PC-3 (cell line): ENCODE measurements at regions not wholly inside any gene's neighbourhood (a gene's known extent, or its start where the extent isn't known, plus 50 kb on each side); places are given as distances from the start of the nearest gene placed in this dataset.

Experiments
- ATAC-seq: fragments of 200-7000 bp; cut with Tn5 transposase; 2 replicates; pipeline ENCODE4 v1.9.1; 2020; ENCODE audit warnings: mild to moderate bottlenecking, moderate library complexity
- BruUV-seq: library from RNA; stranded (reverse); fragments of 400-500 nt; replicated peaks from 2 replicates; lab custom pipeline; 2021; lab: Mats Ljungman, UMichigan
- CTCF ChIA-PET: fragments of 300-600 bp; sonication (Branson Sonifier 250); formaldehyde crosslinking; loops from one replicate; lab custom pipeline; 2022; ENCODE audit warnings: antibody characterized with exemption; lab: Charles Lee
- POLR2A ChIA-PET: fragments of 300-600 bp; sonication (Branson Sonifier 250); formaldehyde crosslinking; loops from one replicate; lab custom pipeline; 2022; ENCODE audit warnings: antibody characterized with exemption; ENCODE audit not compliant: unreplicated experiment; lab: Charles Lee
- DNase-seq: peaks from one replicate; pipeline ENCODE4 v3.0.0-alpha.2; 2015
- H2AFZ ChIP-seq: fragments of 300-600 bp; sonication (generic); 2 replicates; pipeline ENCODE4 v1.6.0; 2016; ENCODE audit warnings: antibody characterized with exemption, low read length
- H3F3A ChIP-seq: fragments of 300-600 bp; sonication (generic); one replicate; pipeline ENCODE4 v1.6.0; 2017; ENCODE audit warnings: antibody characterized with exemption, low read length, control low read depth, mild to moderate bottlenecking; ENCODE audit not compliant: unreplicated experiment
- H3K27ac ChIP-seq: fragments of 300-600 bp; sonication (generic); 2 replicates; pipeline ENCODE4 v1.5.1; 2016; ENCODE audit warnings: mild to moderate bottlenecking, low read length
- H3K27me3 ChIP-seq: fragments of 300-600 bp; sonication (generic); 2 replicates; pipeline ENCODE4 v1.6.1; 2016; ENCODE audit warnings: low read length, mixed read lengths
- H3K36me3 ChIP-seq: fragments of 300-600 bp; sonication (generic); 2 replicates; pipeline ENCODE4 v1.6.1; 2016; ENCODE audit warnings: low read depth, mixed run types, low read length, mixed read lengths
- H3K4me1 ChIP-seq: fragments of 300-600 bp; sonication (generic); 2 replicates; pipeline ENCODE4 v1.5.1; 2016; ENCODE audit warnings: low read length; ENCODE audit not compliant: insufficient read depth
- H3K4me2 ChIP-seq: fragments of 300-600 bp; sonication (generic); 2 replicates; pipeline ENCODE4 v1.6.0; 2016; ENCODE audit warnings: low read length
- H3K4me3 ChIP-seq: fragments of 300-600 bp; sonication (generic); 2 replicates; pipeline ENCODE4 v1.5.1; 2016; ENCODE audit warnings: mild to moderate bottlenecking, low read length, mixed read lengths
- H3K79me2 ChIP-seq: fragments of 300-600 bp; sonication (generic); 2 replicates; pipeline ENCODE4 v1.6.1; 2017; ENCODE audit warnings: low read length, mixed read lengths
- H3K9ac ChIP-seq: fragments of 300-600 bp; sonication (generic); 2 replicates; pipeline ENCODE4 v1.6.0; 2016; ENCODE audit warnings: mild to moderate bottlenecking, low read length
- H3K9me2 ChIP-seq: fragments of 300-600 bp; sonication (generic); replicated peaks from 2 replicates; pipeline ENCODE4 v1.6.1; 2016; ENCODE audit warnings: mixed run types, low read length, mixed read lengths
- H3K9me3 ChIP-seq: fragments of 300-600 bp; sonication (generic); 2 replicates; pipeline ENCODE4 v1.6.1; 2016; ENCODE audit warnings: low read length, mixed read lengths
- H4K20me1 ChIP-seq: fragments of 300-600 bp; sonication (generic); 2 replicates; pipeline ENCODE4 v1.6.1; 2016; ENCODE audit warnings: low read length, mixed read lengths
- EZH2 ChIP-seq: fragments of 300-600 bp; sonication (generic); IDR thresholded peaks from one replicate; pipeline ENCODE4 v1.6.1; 2017; ENCODE audit warnings: antibody characterized with exemption, mild to moderate bottlenecking, low read length; ENCODE audit not compliant: unreplicated experiment
- EZH2phosphoT487 ChIP-seq: fragments of 300-600 bp; sonication (generic); IDR thresholded peaks from 2 replicates; pipeline ENCODE4 v1.6.1; 2018; ENCODE audit warnings: mild to moderate bottlenecking, antibody characterized with exemption, low read length, borderline replicate concordance
- intact Hi-C: fragments of 100-400 bp; cut with micrococcal nuclease; formaldehyde crosslinking; loops from 2 replicates; pipeline ENCODE4 v1.9.0; 2023
- TF ChIP-seq, protein P1 (sequence below): fragments of 300-600 bp; sonication (generic); conservative IDR thresholded peaks from 2 replicates; pipeline ENCODE4 v1.5.1; 2017; ENCODE audit warnings: antibody characterized with exemption, low read depth, mild to moderate bottlenecking, low read length

DNA sequence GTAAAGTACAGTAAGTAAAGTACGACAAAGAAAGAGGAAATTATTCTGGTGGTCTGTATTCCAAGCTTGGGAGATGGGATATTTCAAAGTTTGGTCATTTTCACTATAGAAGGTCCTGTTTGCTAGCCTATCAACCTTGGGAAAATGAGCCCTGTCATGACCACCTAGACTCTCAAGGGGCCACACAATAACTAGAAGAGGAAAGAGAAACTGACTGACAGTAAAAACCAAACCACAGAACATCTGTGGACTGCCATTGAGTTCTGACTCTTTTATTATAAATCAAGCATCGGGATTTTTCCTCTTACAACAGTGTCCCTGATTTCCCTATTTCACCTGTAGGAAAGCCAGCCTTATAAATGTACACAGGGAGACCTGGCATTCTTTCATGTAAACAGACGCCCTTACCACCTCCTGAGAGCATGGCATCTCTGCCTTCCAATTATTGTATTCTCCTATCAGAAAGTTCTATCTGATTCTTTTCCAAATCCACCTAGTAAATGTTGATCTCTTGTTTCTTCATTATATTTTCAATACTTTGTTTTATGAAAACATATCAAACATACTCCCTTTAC is 80.0 kb downstream of the ZNF622 start:
- no TSS peak for BruUV-seq
- H3K4me3 ChIP-seq, result no peak overlapping the region
- H4K20me1 ChIP-seq, result no peaks in the 10 kb centered on the region
- no peaks in the 10 kb centered on the region for H3K4me1 ChIP-seq
- POLR2A ChIA-PET, result no interaction called here
- H3K27me3 ChIP-seq, result peaks cover 16% of the 10 kb centered on the region; the same call in 1 of the 2 replicates
- TF ChIP-seq EZH2phosphoT487 (no peak), EZH2 (no peak)
- TF ChIP-seq, protein P1, sequence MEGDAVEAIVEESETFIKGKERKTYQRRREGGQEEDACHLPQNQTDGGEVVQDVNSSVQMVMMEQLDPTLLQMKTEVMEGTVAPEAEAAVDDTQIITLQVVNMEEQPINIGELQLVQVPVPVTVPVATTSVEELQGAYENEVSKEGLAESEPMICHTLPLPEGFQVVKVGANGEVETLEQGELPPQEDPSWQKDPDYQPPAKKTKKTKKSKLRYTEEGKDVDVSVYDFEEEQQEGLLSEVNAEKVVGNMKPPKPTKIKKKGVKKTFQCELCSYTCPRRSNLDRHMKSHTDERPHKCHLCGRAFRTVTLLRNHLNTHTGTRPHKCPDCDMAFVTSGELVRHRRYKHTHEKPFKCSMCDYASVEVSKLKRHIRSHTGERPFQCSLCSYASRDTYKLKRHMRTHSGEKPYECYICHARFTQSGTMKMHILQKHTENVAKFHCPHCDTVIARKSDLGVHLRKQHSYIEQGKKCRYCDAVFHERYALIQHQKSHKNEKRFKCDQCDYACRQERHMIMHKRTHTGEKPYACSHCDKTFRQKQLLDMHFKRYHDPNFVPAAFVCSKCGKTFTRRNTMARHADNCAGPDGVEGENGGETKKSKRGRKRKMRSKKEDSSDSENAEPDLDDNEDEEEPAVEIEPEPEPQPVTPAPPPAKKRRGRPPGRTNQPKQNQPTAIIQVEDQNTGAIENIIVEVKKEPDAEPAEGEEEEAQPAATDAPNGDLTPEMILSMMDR, result no peak
- no peaks in the 10 kb centered on the region for H3F3A ChIP-seq
- no peak overlapping the region for H3K4me2 ChIP-seq
- ATAC-seq (no peak), DNase-seq (no peak)
- H3K9me2 ChIP-seq, result no peaks in the 10 kb centered on the region
- no peaks in the 10 kb centered on the region for H3K36me3 ChIP-seq
- no peaks in the 10 kb centered on the region for H3K9me3 ChIP-seq
- no peak overlapping the region for H2AFZ ChIP-seq
- intact Hi-C loops, result no loop called here
- no peak overlapping the region for H3K27ac ChIP-seq
- CTCF ChIA-PET, result no interaction called here
- H3K79me2 ChIP-seq, result peaks cover 30% of the 10 kb centered on the region
- no peak overlapping the region for H3K9ac ChIP-seq

DNA sequence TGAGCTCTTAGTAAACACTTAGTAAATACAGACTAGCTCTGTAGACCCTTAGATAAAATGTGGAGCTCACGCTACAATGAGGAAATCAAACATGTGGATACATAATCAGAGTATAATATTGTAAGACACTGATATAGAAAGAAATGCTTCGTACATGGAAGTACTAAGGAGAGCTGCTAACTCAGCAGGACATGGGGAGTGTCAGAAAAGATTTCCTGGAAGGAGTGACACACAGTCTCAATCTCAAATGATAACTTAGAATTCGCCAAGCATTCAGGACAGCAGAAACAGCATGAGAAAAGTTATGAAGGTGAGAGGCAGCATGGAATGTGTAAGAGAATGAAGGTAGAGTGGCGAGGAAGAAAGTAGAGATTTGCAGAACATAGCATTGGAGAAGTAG is 80.8 kb downstream of the ZNF622 start:
- Histone ChIP-seq H3K9ac (no peak overlapping the region), H3K79me2 (peaks cover 30% of the 10 kb centered on the region), H3K9me3 (no peaks in the 10 kb centered on the region), H3K4me2 (no peak overlapping the region), H3K27ac (no peak overlapping the region), H3K27me3 (peaks cover 16% of the 10 kb centered on the region; the same call in 1 of the 2 replicates), H3K4me1 (no peaks in the 10 kb centered on the region), H3K36me3 (no peaks in the 10 kb centered on the region), H3F3A (no peaks in the 10 kb centered on the region), H4K20me1 (no peaks in the 10 kb centered on the region), H2AFZ (no peak overlapping the region), H3K9me2 (no peaks in the 10 kb centered on the region), H3K4me3 (no peak overlapping the region)
- ATAC-seq (no peak), DNase-seq (no peak)
- ChIA-PET POLR2A (no interaction called here), CTCF (no interaction called here)
- BruUV-seq, result no TSS peak
- intact Hi-C loops, result no loop called here
- TF ChIP-seq, protein P1, result no peak
- no peak for TF ChIP-seq EZH2phosphoT487
- no peak for TF ChIP-seq EZH2

DNA sequence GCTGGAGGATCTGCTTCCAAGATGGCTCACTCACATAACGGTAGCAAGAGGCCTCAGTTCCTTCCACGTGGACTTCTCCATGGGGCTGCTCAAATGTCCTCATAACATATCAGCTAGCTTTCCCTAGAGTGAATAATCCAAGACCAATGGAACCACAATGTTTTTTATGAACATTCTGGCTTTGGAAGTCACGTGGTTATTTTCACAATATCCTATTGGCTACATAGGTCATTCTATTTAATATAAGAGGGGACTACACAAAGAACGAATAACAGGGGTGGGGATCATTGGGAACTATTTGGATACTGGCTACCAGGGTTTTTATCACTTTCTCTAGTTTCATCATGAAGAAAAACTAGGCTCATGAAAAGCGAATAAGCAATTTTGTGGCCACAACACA is 81.4 kb downstream of the ZNF622 start:
- no TSS peak for BruUV-seq
- ChIA-PET CTCF (no interaction called here), POLR2A (no interaction called here)
- no peak overlapping the region for H3K9ac ChIP-seq
- no peaks in the 10 kb centered on the region for H3K9me3 ChIP-seq
- no peaks in the 10 kb centered on the region for H3K36me3 ChIP-seq
- intact Hi-C loops, result no loop called here
- no peaks in the 10 kb centered on the region for H3K4me1 ChIP-seq
- no peaks in the 10 kb centered on the region for H3K9me2 ChIP-seq
- no peaks in the 10 kb centered on the region for H4K20me1 ChIP-seq
- no peak overlapping the region for H3K4me2 ChIP-seq
- no peak overlapping the region for H2AFZ ChIP-seq
- H3K79me2 ChIP-seq, result peaks cover 30% of the 10 kb centered on the region
- no peak for TF ChIP-seq EZH2phosphoT487
- TF ChIP-seq, protein P1, result no peak
- no peak for TF ChIP-seq EZH2
- ATAC-seq, result no peak
- H3K27ac ChIP-seq, result no peak overlapping the region
- DNase-seq, result no peak
- H3K27me3 ChIP-seq, result peaks cover 19% of the 10 kb centered on the region
- H3K4me3 ChIP-seq, result no peak overlapping the region
- H3F3A ChIP-seq, result no peaks in the 10 kb centered on the region
